ENCODE measurements at regions not wholly inside any gene's neighbourhood (a gene's known extent, or its start where the extent isn't known, plus 50 kb on each side); places are given as distances from the start of the nearest gene placed in this dataset.

- DNase-seq, result no peak
Observed at GRCh38 chr11:128407962-128408361, 179.4 kb downstream of the ETS1 start.

GRCh38 chr11:128405714-128406662, 181.4 kb downstream of the ETS1 start:
- DNase-seq, result no peak

GRCh38 chr11:128405112-128405511, 182.2 kb downstream of the ETS1 start:
- DNase-seq, result no peak

- DNase-seq, result no peak
Observed at GRCh38 chr11:128404437-128404836, 182.9 kb downstream of the ETS1 start.

GRCh38 chr11:128400382-128401203, 186.8 kb downstream of the ETS1 start:
- no peak for DNase-seq

- no peak for DNase-seq
Observed at GRCh38 chr11:128399251-128400121, 187.9 kb downstream of the ETS1 start.

GRCh38 chr11:128398517-128399250, 188.7 kb downstream of the ETS1 start:
- DNase-seq, result no peak

- DNase-seq, result no peak
Observed at GRCh38 chr11:128397362-128397761, 190.0 kb downstream of the ETS1 start.

GRCh38 chr11:128394431-128395089, 192.8 kb downstream of the ETS1 start:
- no peak for DNase-seq

- DNase-seq, result no peak
Observed at GRCh38 chr11:128392259-128392658, 195.1 kb downstream of the ETS1 start.

- DNase-seq, result no peak
Observed at GRCh38 chr11:128391811-128392210, 195.5 kb downstream of the ETS1 start.

- no peak for DNase-seq
Observed at GRCh38 chr11:128390246-128390645, 197.1 kb downstream of the ETS1 start.

GRCh38 chr11:128389461-128389976, 197.8 kb downstream of the ETS1 start:
- DNase-seq, result no peak

GRCh38 chr11:128388206-128388815, 199.0 kb downstream of the ETS1 start:
- DNase-seq, result no peak

GRCh38 chr11:128379587-128380580, 207.5 kb downstream of the ETS1 start:
- no peak for DNase-seq

- DNase-seq, result no peak
Observed at GRCh38 chr11:128375961-128376360, 211.4 kb downstream of the ETS1 start.

GRCh38 chr11:128374026-128374425, 213.3 kb downstream of the ETS1 start:
- no peak for DNase-seq

GRCh38 chr11:128372977-128373376, 214.4 kb downstream of the ETS1 start:
- DNase-seq, result no peak

GRCh38 chr11:128367573-128367972, 219.8 kb downstream of the ETS1 start:
- peak; percentile 55 for DNase-seq

All from OCI-M1 (cell line).